ENCODE measurements at regions not wholly inside any gene's neighbourhood (a gene's known extent, or its start where the extent isn't known, plus 50 kb on each side); places are given as distances from the start of the nearest gene placed in this dataset.

DNA sequence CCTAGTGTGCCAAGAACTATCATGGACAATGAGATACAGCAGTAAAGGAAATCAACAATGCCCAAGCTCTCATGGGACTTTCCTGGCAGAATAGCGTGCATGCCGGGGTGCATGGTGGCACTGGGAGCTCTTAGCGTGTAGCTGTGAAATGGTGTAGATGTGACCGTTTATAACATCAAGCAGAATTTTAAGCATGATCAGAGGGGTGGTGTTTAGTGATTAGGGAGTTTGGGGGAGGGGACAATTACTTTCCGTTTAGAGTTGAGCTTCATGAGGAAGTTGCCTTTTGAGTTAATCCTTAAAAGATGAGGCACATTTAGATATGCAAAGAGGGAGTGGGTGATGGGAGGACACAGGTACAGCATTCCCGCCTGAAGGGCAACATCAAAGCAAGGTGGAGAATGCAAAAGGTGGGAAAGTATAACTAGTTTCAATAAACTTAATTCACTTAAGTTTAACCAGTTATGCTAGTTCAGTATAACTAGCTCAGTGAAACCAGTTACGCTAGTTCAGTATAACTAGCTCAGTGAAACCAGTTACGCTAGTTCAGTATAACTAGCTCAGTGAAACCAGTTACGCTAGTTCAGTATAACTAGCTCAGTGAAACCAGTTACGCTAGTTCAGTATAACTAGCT lies 661.6 kb downstream of the QKI start:
- H3K27ac Mint-ChIP-seq (ENCODE audit: unreplicated experiment) = no peak overlapping the region
- H3K36me3 Mint-ChIP-seq (ENCODE audit: low read depth) = no peaks in the 10 kb centered on the region
- H3K27me3 Mint-ChIP-seq (ENCODE audit: low read depth) = no peaks in the 10 kb centered on the region
- DNase-seq (ENCODE audit: low spot score) = no peak
- H3K4me3 Mint-ChIP-seq (ENCODE audit: unreplicated experiment) = no peak overlapping the region
- TF ChIP-seq, protein P1, sequence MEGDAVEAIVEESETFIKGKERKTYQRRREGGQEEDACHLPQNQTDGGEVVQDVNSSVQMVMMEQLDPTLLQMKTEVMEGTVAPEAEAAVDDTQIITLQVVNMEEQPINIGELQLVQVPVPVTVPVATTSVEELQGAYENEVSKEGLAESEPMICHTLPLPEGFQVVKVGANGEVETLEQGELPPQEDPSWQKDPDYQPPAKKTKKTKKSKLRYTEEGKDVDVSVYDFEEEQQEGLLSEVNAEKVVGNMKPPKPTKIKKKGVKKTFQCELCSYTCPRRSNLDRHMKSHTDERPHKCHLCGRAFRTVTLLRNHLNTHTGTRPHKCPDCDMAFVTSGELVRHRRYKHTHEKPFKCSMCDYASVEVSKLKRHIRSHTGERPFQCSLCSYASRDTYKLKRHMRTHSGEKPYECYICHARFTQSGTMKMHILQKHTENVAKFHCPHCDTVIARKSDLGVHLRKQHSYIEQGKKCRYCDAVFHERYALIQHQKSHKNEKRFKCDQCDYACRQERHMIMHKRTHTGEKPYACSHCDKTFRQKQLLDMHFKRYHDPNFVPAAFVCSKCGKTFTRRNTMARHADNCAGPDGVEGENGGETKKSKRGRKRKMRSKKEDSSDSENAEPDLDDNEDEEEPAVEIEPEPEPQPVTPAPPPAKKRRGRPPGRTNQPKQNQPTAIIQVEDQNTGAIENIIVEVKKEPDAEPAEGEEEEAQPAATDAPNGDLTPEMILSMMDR (IDR thresholded peaks at IDR 0.05) = no peak
- H3K9me3 Mint-ChIP-seq (ENCODE audit: low read depth) = peaks cover 3% of the 10 kb centered on the region
- peaks cover 11% of the 10 kb centered on the region for H3K4me1 Mint-ChIP-seq (ENCODE audit: low read depth)

DNA sequence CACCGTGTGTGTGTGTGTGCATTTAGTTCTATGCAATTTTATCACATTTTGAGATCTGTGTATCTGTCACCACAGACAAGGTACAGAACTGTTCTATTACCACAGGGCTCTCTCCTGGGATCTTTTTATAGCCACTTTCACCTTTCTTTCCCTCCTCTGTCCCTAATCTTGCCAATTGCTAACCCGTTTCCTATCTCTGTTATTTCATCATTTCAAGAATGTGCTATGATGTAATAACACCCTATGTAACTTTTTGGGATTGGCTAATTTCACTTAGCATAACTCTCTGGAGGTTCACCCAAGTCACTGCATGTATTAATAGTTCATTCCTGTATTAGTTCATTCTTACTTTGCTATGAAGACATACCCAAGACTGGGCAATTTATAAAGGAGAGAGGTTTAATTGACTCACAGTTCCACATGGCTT lies 657.7 kb downstream of the QKI start:
- TF ChIP-seq, protein P1 (IDR thresholded peaks at IDR 0.05) = no peak
- no peaks in the 10 kb centered on the region for H3K4me1 Mint-ChIP-seq (ENCODE audit: low read depth)
- no peaks in the 10 kb centered on the region for H3K36me3 Mint-ChIP-seq (ENCODE audit: low read depth)
- no peak for DNase-seq (ENCODE audit: low spot score)
- H3K4me3 Mint-ChIP-seq (ENCODE audit: unreplicated experiment) = no peak overlapping the region
- peaks cover 3% of the 10 kb centered on the region for H3K9me3 Mint-ChIP-seq (ENCODE audit: low read depth)
- H3K27me3 Mint-ChIP-seq (ENCODE audit: low read depth) = no peaks in the 10 kb centered on the region
- no peak overlapping the region for H3K27ac Mint-ChIP-seq (ENCODE audit: unreplicated experiment)

DNA sequence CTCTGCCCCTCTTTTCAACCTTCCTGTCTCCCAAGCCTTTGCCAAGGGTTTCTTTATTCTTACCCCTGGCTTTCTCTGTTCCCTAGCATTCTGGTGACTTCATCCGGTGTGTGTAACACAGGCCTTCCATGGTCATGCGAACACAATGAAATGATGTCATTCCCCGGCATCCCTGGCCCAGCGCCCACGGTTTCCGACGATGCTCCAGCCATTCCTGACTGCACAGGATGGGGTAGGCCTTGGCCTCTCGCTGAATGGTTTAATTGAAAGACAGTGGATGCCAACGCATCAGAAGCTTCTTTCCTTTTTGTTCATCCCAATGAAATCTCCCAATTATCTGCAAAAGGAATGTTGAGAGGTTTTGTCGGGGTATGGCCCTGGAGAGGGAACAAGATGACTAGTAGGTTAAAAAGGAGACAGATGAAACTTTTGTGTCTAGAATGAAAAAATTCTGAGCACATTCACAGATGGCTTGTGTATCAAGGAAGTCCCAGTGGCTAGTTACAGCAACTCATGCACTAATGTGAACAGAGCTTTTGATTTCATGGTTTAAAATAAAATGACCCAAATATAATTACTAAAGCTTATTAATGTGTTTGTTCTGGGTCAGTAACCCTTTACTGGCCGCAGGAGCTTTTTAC lies 655.0 kb downstream of the QKI start:
- no peaks in the 10 kb centered on the region for H3K36me3 Mint-ChIP-seq (ENCODE audit: low read depth)
- no peak for DNase-seq (ENCODE audit: low spot score)
- no peaks in the 10 kb centered on the region for H3K27me3 Mint-ChIP-seq (ENCODE audit: low read depth)
- no peak overlapping the region for H3K27ac Mint-ChIP-seq (ENCODE audit: unreplicated experiment)
- peaks cover 3% of the 10 kb centered on the region for H3K9me3 Mint-ChIP-seq (ENCODE audit: low read depth)
- TF ChIP-seq, protein P1 (IDR thresholded peaks at IDR 0.05) = no peak
- no peaks in the 10 kb centered on the region for H3K4me1 Mint-ChIP-seq (ENCODE audit: low read depth)
- H3K4me3 Mint-ChIP-seq (ENCODE audit: unreplicated experiment) = no peak overlapping the region

DNA sequence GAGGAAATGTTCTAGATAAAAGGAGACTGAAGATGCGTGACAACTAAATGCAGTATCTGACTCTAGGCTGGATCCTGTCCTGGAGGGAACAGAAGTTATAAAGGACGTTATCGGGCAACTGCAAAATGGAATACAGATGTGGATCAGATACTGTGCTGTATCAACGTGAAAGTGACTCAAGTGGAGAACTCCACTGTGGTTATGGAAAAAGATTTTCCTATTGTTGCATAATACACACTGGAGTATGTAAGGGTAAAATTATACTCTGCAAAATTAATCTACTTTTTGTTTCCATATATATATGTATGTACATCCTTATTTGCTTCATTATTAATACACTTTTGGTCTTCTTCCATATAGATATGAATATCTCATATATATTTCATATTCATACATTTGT lies 654.0 kb downstream of the QKI start:
- Mint-ChIP-seq H3K27ac (ENCODE audit: unreplicated experiment) (no peak overlapping the region), H3K4me3 (ENCODE audit: unreplicated experiment) (no peak overlapping the region), H3K4me1 (ENCODE audit: low read depth) (no peaks in the 10 kb centered on the region), H3K36me3 (ENCODE audit: low read depth) (no peaks in the 10 kb centered on the region), H3K27me3 (ENCODE audit: low read depth) (no peaks in the 10 kb centered on the region), H3K9me3 (ENCODE audit: low read depth) (peaks cover 3% of the 10 kb centered on the region)
- no peak for DNase-seq (ENCODE audit: low spot score)
- TF ChIP-seq, protein P1 (IDR thresholded peaks at IDR 0.05) = no peak

DNA sequence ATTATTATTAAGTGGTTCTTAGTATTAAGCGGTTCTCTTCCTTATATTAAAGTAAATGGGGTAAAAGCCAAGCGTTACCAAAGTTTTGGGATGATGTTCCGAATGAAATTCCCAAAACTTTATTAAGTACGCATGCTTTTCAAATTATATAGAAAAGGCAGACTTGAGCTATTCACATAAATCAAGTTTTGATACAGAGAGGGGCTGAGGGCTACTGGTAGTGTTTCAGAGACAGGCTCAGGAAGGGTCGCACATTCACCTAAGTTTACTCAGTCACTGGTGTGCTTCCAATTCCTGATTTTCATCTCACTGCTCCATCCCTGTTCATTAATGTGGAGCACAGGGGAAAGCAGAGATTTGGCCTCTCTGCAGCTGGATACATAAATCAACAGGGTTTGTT lies 652.2 kb downstream of the QKI start:
- TF ChIP-seq, protein P1 (IDR thresholded peaks at IDR 0.05) = no peak
- H3K4me3 Mint-ChIP-seq (ENCODE audit: unreplicated experiment) = no peak overlapping the region

More for the DNA sequence above, 652.2 kb downstream of the QKI start:
- Mint-ChIP-seq H3K4me1 (ENCODE audit: low read depth) (no peaks in the 10 kb centered on the region), H3K36me3 (ENCODE audit: low read depth) (no peaks in the 10 kb centered on the region), H3K27me3 (ENCODE audit: low read depth) (no peaks in the 10 kb centered on the region), H3K9me3 (ENCODE audit: low read depth) (no peaks in the 10 kb centered on the region), H3K27ac (ENCODE audit: unreplicated experiment) (no peak overlapping the region)
- DNase-seq (ENCODE audit: low spot score) = no peak
